Neural progenitor cell (in vitro differentiated cells): ENCODE measurements at regions not wholly inside any gene's neighbourhood (a gene's known extent, or its start where the extent isn't known, plus 50 kb on each side); places are given as distances from the start of the nearest gene placed in this dataset.

Source experiments
- CTCF ChIP-seq: fragments of 200-600 bp; sonication (generic); IDR thresholded peaks from 2 replicates; pipeline ENCODE4 v1.5.1; 2017; ENCODE audit warnings: antibody characterized with exemption, mild to moderate bottlenecking
- EZH2 ChIP-seq: fragments of 200-600 bp; sonication (generic); IDR thresholded peaks from 2 replicates; pipeline ENCODE4 v1.6.1; 2017; ENCODE audit warnings: antibody characterized with exemption, mild to moderate bottlenecking, moderate library complexity

- no peak for TF ChIP-seq CTCF
- TF ChIP-seq EZH2 = no peak
Observed at GRCh38 chr15:69917056-69917455, 180.7 kb downstream of the TLE3 start.
